ENCODE measurements at regions not wholly inside any gene's neighbourhood (a gene's known extent, or its start where the extent isn't known, plus 50 kb on each side); places are given as distances from the start of the nearest gene placed in this dataset.
A peak's percentile ranks its signal among the peaks of the same experiment; 100 is the strongest.

GRCh38 chr17:77728871-77729270 is 229.6 kb upstream of the TNRC6C start:
- Mint-ChIP-seq H3K9me3 (peaks cover 0 to 36% (median 9%) of the 10 kb centered on the region in 11 donors), H3K27me3 (peaks cover 0 to 47% (median 6%) of the 10 kb centered on the region in 5 donors), H3K4me1 (peaks cover 0 to 10% (median 4%) of the 10 kb centered on the region in 7 donors), H3K27ac (no peak overlapping the region), H3K4me3 (no peak overlapping the region), H3K36me3 (peaks cover 0 to 15% (median 5%) of the 10 kb centered on the region in 5 donors)
- Histone ChIP-seq H3K4me1 (ENCODE audit: control insufficient read depth in 2 of 2, insufficient read depth in 2 of 2, low read length in 2 of 2) (no peaks in the 10 kb centered on the region), H3K36me3 (ENCODE audit: control insufficient read depth in 2 of 3, insufficient read depth in 3 of 3, low read length in 3 of 3) (no peaks in the 10 kb centered on the region), H3K4me3 (ENCODE audit: low read length) (no peak overlapping the region), H3K27me3 (ENCODE audit: control insufficient read depth in 2 of 2, insufficient read depth in 2 of 2, low read length in 2 of 2) (no peaks in the 10 kb centered on the region), H3K27ac (ENCODE audit: low read depth, low read length) (no peak overlapping the region), H3K9me3 (ENCODE audit: control insufficient read depth in 2 of 3, low read length in 3 of 3) (no peaks in the 10 kb centered on the region)
- ChIA-PET POLR2A (no interaction called here), CTCF (interaction anchor here (0.7 kb wide), 1 partner anchor 415 kb away, joined by 4 read pairs; no protein-coding TSS in a partner anchor)
- DNase-seq (peak in 1 of 9 donors; percentile 6), ATAC-seq (no peak)
- intact Hi-C loops (cut with micrococcal nuclease), result no loop called here

GRCh38 chr17:77729587-77729986 is 228.9 kb upstream of the TNRC6C start:
- peak in 1 of 9 donors; percentile 12 for DNase-seq
- Mint-ChIP-seq H3K9me3 (peaks cover 0 to 36% (median 9%) of the 10 kb centered on the region in 11 donors), H3K36me3 (peaks cover 0 to 15% (median 5%) of the 10 kb centered on the region in 5 donors), H3K27me3 (peaks cover 0 to 49% (median 6%) of the 10 kb centered on the region in 5 donors), H3K4me3 (no peak overlapping the region), H3K27ac (no peak overlapping the region), H3K4me1 (peaks cover 0 to 10% (median 4%) of the 10 kb centered on the region in 7 donors)
- H3K27me3 ChIP-seq (ENCODE audit: control insufficient read depth in 2 of 2, insufficient read depth in 2 of 2, low read length in 2 of 2), result no peaks in the 10 kb centered on the region
- POLR2A ChIA-PET, result interaction anchor here (0.7 kb wide), 1 partner anchor 890 kb away, joined by 3 read pairs; no protein-coding TSS in a partner anchor
- H3K36me3 ChIP-seq (ENCODE audit: control insufficient read depth in 2 of 3, insufficient read depth in 3 of 3, low read length in 3 of 3), result no peaks in the 10 kb centered on the region
- no peaks in the 10 kb centered on the region for H3K9me3 ChIP-seq (ENCODE audit: control insufficient read depth in 2 of 3, low read length in 3 of 3)
- H3K4me1 ChIP-seq (ENCODE audit: control insufficient read depth in 2 of 2, insufficient read depth in 2 of 2, low read length in 2 of 2), result no peaks in the 10 kb centered on the region
- CTCF ChIA-PET, result no interaction called here
- ATAC-seq, result no peak
- no peak overlapping the region for H3K27ac ChIP-seq (ENCODE audit: low read depth, low read length)
- H3K4me3 ChIP-seq (ENCODE audit: low read length), result no peak overlapping the region
- intact Hi-C loops (cut with micrococcal nuclease), result no loop called here

- Mint-ChIP-seq H3K4me1 (peaks cover 0 to 10% (median 4%) of the 10 kb centered on the region in 7 donors), H3K36me3 (peaks cover 0 to 15% (median 5%) of the 10 kb centered on the region in 5 donors), H3K4me3 (no peak overlapping the region), H3K27ac (no peak overlapping the region), H3K9me3 (peaks cover 0 to 36% (median 9%) of the 10 kb centered on the region in 11 donors), H3K27me3 (peaks cover 0 to 49% (median 6%) of the 10 kb centered on the region in 5 donors)
- Histone ChIP-seq H3K27ac (ENCODE audit: low read depth, low read length) (no peak overlapping the region), H3K4me3 (ENCODE audit: low read length) (no peak overlapping the region), H3K4me1 (ENCODE audit: control insufficient read depth in 2 of 2, insufficient read depth in 2 of 2, low read length in 2 of 2) (no peaks in the 10 kb centered on the region), H3K36me3 (ENCODE audit: control insufficient read depth in 2 of 3, insufficient read depth in 3 of 3, low read length in 3 of 3) (no peaks in the 10 kb centered on the region), H3K9me3 (ENCODE audit: control insufficient read depth in 2 of 3, low read length in 3 of 3) (no peaks in the 10 kb centered on the region), H3K27me3 (ENCODE audit: control insufficient read depth in 2 of 2, insufficient read depth in 2 of 2, low read length in 2 of 2) (peaks cover 0 to 5% of the 10 kb centered on the region in 2 donors)
- ChIA-PET POLR2A (interaction anchor here (0.7 kb wide), 1 partner anchor 891 kb away, joined by 3 read pairs; no protein-coding TSS in a partner anchor), CTCF (no interaction called here)
- no peak for ATAC-seq
- no peak for DNase-seq
- intact Hi-C loops (cut with micrococcal nuclease), result no loop called here
These were observed 228.1 kb upstream of the TNRC6C start for GRCh38 chr17:77730376-77730775.

- H3K27ac ChIP-seq (ENCODE audit: low read depth, low read length), result no peak overlapping the region
- Mint-ChIP-seq H3K4me3 (no peak overlapping the region), H3K4me1 (no peaks in the 10 kb centered on the region), H3K27me3 (peaks cover 0 to 50% (median 6%) of the 10 kb centered on the region in 5 donors), H3K36me3 (peaks cover 0 to 15% (median 5%) of the 10 kb centered on the region in 5 donors), H3K27ac (no peak overlapping the region), H3K9me3 (peaks cover 0 to 36% (median 9%) of the 10 kb centered on the region in 11 donors)
- H3K4me1 ChIP-seq (ENCODE audit: control insufficient read depth in 2 of 2, insufficient read depth in 2 of 2, low read length in 2 of 2), result no peaks in the 10 kb centered on the region
- intact Hi-C loops (cut with micrococcal nuclease), result no loop called here
- no peaks in the 10 kb centered on the region for H3K9me3 ChIP-seq (ENCODE audit: control insufficient read depth in 2 of 3, low read length in 3 of 3)
- H3K27me3 ChIP-seq (ENCODE audit: control insufficient read depth in 2 of 2, insufficient read depth in 2 of 2, low read length in 2 of 2), result peaks cover 0 to 5% of the 10 kb centered on the region in 2 donors
- ChIA-PET POLR2A (no interaction called here), CTCF (no interaction called here)
- H3K4me3 ChIP-seq (ENCODE audit: low read length), result no peak overlapping the region
- H3K36me3 ChIP-seq (ENCODE audit: control insufficient read depth in 2 of 3, insufficient read depth in 3 of 3, low read length in 3 of 3), result no peaks in the 10 kb centered on the region
- DNase-seq (peak in 1 of 9 donors; percentile 8), ATAC-seq (no peak)
These were observed 224.8 kb upstream of the TNRC6C start for GRCh38 chr17:77733576-77734296.

GRCh38 chr17:77734371-77735080 is 224.0 kb upstream of the TNRC6C start:
- H3K27ac Mint-ChIP-seq, result no peak overlapping the region
- Histone ChIP-seq H3K36me3 (ENCODE audit: control insufficient read depth in 2 of 3, insufficient read depth in 3 of 3, low read length in 3 of 3) (no peaks in the 10 kb centered on the region), H3K9me3 (ENCODE audit: control insufficient read depth in 2 of 3, low read length in 3 of 3) (no peaks in the 10 kb centered on the region), H3K27ac (ENCODE audit: low read depth, low read length) (no peak overlapping the region), H3K4me3 (ENCODE audit: low read length) (no peak overlapping the region), H3K27me3 (ENCODE audit: control insufficient read depth in 2 of 2, insufficient read depth in 2 of 2, low read length in 2 of 2) (peaks cover 0 to 5% of the 10 kb centered on the region in 2 donors), H3K4me1 (ENCODE audit: control insufficient read depth in 2 of 2, insufficient read depth in 2 of 2, low read length in 2 of 2) (no peaks in the 10 kb centered on the region)
- no peak overlapping the region for H3K4me3 Mint-ChIP-seq
- peak in 1 of 9 donors; percentile 1 for DNase-seq
- ChIA-PET CTCF (no interaction called here), POLR2A (no interaction called here)
- H3K4me1 Mint-ChIP-seq, result peaks cover 0 to 1% (median 0%) of the 10 kb centered on the region in 7 donors
- intact Hi-C loops (cut with micrococcal nuclease), result no loop called here
- ATAC-seq, result no peak
- peaks cover 0 to 49% (median 6%) of the 10 kb centered on the region in 5 donors for H3K27me3 Mint-ChIP-seq
- peaks cover 0 to 36% (median 9%) of the 10 kb centered on the region in 11 donors for H3K9me3 Mint-ChIP-seq
- peaks cover 0 to 15% (median 5%) of the 10 kb centered on the region in 5 donors for H3K36me3 Mint-ChIP-seq

GRCh38 chr17:77735081-77735565 is 223.4 kb upstream of the TNRC6C start:
- peaks cover 0 to 1% (median 0%) of the 10 kb centered on the region in 7 donors for H3K4me1 Mint-ChIP-seq
- Histone ChIP-seq H3K4me1 (ENCODE audit: control insufficient read depth in 2 of 2, insufficient read depth in 2 of 2, low read length in 2 of 2) (no peaks in the 10 kb centered on the region), H3K4me3 (ENCODE audit: low read length) (no peak overlapping the region), H3K27ac (ENCODE audit: low read depth, low read length) (no peak overlapping the region), H3K36me3 (ENCODE audit: control insufficient read depth in 2 of 3, insufficient read depth in 3 of 3, low read length in 3 of 3) (no peaks in the 10 kb centered on the region), H3K27me3 (ENCODE audit: control insufficient read depth in 2 of 2, insufficient read depth in 2 of 2, low read length in 2 of 2) (peaks cover 0 to 5% of the 10 kb centered on the region in 2 donors), H3K9me3 (ENCODE audit: control insufficient read depth in 2 of 3, low read length in 3 of 3) (no peaks in the 10 kb centered on the region)
- peaks cover 0 to 31% (median 9%) of the 10 kb centered on the region in 11 donors for H3K9me3 Mint-ChIP-seq
- intact Hi-C loops (cut with micrococcal nuclease), result no loop called here
- H3K27ac Mint-ChIP-seq, result no peak overlapping the region
- ChIA-PET CTCF (no interaction called here), POLR2A (no interaction called here)
- no peak for DNase-seq
- peaks cover 0 to 15% (median 5%) of the 10 kb centered on the region in 5 donors for H3K36me3 Mint-ChIP-seq
- no peak overlapping the region for H3K4me3 Mint-ChIP-seq
- ATAC-seq, result no peak
- H3K27me3 Mint-ChIP-seq, result peaks cover 0 to 43% (median 6%) of the 10 kb centered on the region in 5 donors
